Fibroblast of lung (primary cell): ENCODE measurements at regions not wholly inside any gene's neighbourhood (a gene's known extent, or its start where the extent isn't known, plus 50 kb on each side); places are given as distances from the start of the nearest gene placed in this dataset.

Source experiments
- EZH2 ChIP-seq: IDR thresholded peaks from 2 replicates; pipeline ENCODE4 v1.5.1; 2012; ENCODE audit warnings: low read length, control low read depth, mild to moderate bottlenecking; ENCODE audit errors: missing control alignments
- TF ChIP-seq, protein P1 (sequence below), 2 donors: IDR thresholded peaks in 1 of 2; conservative IDR thresholded peaks in 1 of 2; 1 replicate in 1 of 2; 2 replicates in 1 of 2; pipeline ENCODE4 v1.5.1; 2011 to 2012; ENCODE audit warnings: low read length in 2 of 2, control low read depth in 1 of 2, inconsistent platforms in 1 of 2, low read depth in 1 of 2, mild to moderate bottlenecking in 1 of 2

DNA sequence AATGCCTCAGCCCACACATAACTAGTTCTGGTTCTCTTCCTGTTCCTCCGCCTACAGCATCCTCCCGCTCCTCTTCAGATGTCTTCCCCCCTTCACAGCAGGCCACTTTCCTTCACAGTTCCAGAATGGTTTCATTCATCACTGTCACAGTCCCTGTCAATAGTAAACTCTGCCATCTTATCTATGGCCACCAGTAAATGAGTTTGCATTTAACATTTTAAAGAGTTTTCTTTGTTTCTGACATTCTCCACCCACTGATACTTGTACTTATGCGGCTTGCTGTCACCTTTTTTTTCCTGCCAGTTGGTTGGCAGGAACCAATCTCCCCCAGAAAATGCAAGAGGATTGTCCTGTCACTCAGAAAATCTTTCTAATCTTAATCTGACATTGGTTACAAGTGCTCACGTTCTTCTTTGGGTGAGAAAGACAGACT is 114.1 kb downstream of the GLUD2 start:
- TF ChIP-seq, protein P1, sequence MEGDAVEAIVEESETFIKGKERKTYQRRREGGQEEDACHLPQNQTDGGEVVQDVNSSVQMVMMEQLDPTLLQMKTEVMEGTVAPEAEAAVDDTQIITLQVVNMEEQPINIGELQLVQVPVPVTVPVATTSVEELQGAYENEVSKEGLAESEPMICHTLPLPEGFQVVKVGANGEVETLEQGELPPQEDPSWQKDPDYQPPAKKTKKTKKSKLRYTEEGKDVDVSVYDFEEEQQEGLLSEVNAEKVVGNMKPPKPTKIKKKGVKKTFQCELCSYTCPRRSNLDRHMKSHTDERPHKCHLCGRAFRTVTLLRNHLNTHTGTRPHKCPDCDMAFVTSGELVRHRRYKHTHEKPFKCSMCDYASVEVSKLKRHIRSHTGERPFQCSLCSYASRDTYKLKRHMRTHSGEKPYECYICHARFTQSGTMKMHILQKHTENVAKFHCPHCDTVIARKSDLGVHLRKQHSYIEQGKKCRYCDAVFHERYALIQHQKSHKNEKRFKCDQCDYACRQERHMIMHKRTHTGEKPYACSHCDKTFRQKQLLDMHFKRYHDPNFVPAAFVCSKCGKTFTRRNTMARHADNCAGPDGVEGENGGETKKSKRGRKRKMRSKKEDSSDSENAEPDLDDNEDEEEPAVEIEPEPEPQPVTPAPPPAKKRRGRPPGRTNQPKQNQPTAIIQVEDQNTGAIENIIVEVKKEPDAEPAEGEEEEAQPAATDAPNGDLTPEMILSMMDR (conservative IDR thresholded peaks at IDR 0.05 in 1 of 2, IDR thresholded peaks at IDR 0.05 in 1 of 2; ENCODE audit: low read depth in 1 of 2, low read length in 2 of 2), result no peak
- TF ChIP-seq EZH2, result no peak
